GM10248 (cell line): ENCODE measurements at regions not wholly inside any gene's neighbourhood (a gene's known extent, or its start where the extent isn't known, plus 50 kb on each side); places are given as distances from the start of the nearest gene placed in this dataset.

Experiments
- CTCF ChIA-PET: fragments of 300-600 bp; sonication (Branson Sonifier 250); formaldehyde crosslinking; extraction: SDS; loops from one replicate; lab custom pipeline; 2021; ENCODE audit warnings: antibody characterized with exemption; lab: Yijun Ruan, JAX
- POLR2A ChIA-PET: fragments of 350-650 bp; sonication (Branson Sonifier 250); formaldehyde crosslinking; extraction: SDS; loops from one replicate; lab custom pipeline; 2020; ENCODE audit warnings: antibody characterized with exemption; lab: Yijun Ruan, JAX
- DNase-seq: peaks from one replicate; pipeline ENCODE4 v3.0.0; 2012; ENCODE audit errors: extremely low spot score
- CTCF ChIP-seq: IDR thresholded peaks from 2 replicates; pipeline ENCODE4 v1.5.1; 2012; ENCODE audit warnings: mild to moderate bottlenecking, low read depth; ENCODE audit errors: extremely low read depth, missing control alignments, control extremely low read depth

GRCh38 chr3:10637342-10637741 is 132.0 kb upstream of the ATP2B2 start:
- ChIA-PET CTCF (interaction anchor here (0.7 to 1.5 kb wide), 2 partner anchors 15 to 68 kb away, joined by 3 read pairs; no protein-coding TSS in a partner anchor), POLR2A (no interaction called here)
- no peak for DNase-seq
- no peak for TF ChIP-seq CTCF

GRCh38 chr3:10638466-10638865 is 133.1 kb upstream of the ATP2B2 start:
- DNase-seq: no peak
- ChIA-PET POLR2A (no interaction called here), CTCF (interaction anchor here (0.8 kb wide), 1 partner anchor 11 kb away, joined by 4 read pairs; no protein-coding TSS in a partner anchor)
- TF ChIP-seq CTCF: no peak

- ChIA-PET CTCF (no interaction called here), POLR2A (no interaction called here)
- TF ChIP-seq CTCF: no peak
- no peak for DNase-seq
These were observed 136.4 kb upstream of the ATP2B2 start for GRCh38 chr3:10641760-10642159.

GRCh38 chr3:10644189-10644588 is 138.8 kb upstream of the ATP2B2 start:
- ChIA-PET POLR2A (no interaction called here), CTCF (no interaction called here)
- no peak for TF ChIP-seq CTCF
- DNase-seq: no peak

GRCh38 chr3:10645800-10646199 is 140.4 kb upstream of the ATP2B2 start:
- no peak for DNase-seq
- POLR2A ChIA-PET: no interaction called here
- TF ChIP-seq CTCF: no peak
- CTCF ChIA-PET: no interaction called here

GRCh38 chr3:10646531-10647335 is 141.3 kb upstream of the ATP2B2 start:
- TF ChIP-seq CTCF: no peak
- no peak for DNase-seq
- ChIA-PET CTCF (no interaction called here), POLR2A (no interaction called here)

- CTCF ChIA-PET: no interaction called here
- POLR2A ChIA-PET: no interaction called here
- no peak for DNase-seq
- no peak for TF ChIP-seq CTCF
These were observed 142.0 kb upstream of the ATP2B2 start for GRCh38 chr3:10647376-10647775.
